ENCODE measurements at regions not wholly inside any gene's neighbourhood (a gene's known extent, or its start where the extent isn't known, plus 50 kb on each side); places are given as distances from the start of the nearest gene placed in this dataset.

- Histone ChIP-seq H3K27ac (ENCODE audit: low read depth, low read length, poor library complexity, severe bottlenecking) (no peak overlapping the region), H3K9ac (ENCODE audit: low read length) (no peak overlapping the region), H3K36me3 (ENCODE audit: insufficient read depth, low read length) (no peaks in the 10 kb centered on the region), H3K9me2 (ENCODE audit: low read depth, low read length) (no peaks in the 10 kb centered on the region), H2AFZ (ENCODE audit: low read length) (no peak overlapping the region), H3K27me3 (ENCODE audit: insufficient read depth, low read length) (no peaks in the 10 kb centered on the region), H3K4me3 (ENCODE audit: low read depth, low read length, poor library complexity, severe bottlenecking) (no peak overlapping the region), H3F3A (ENCODE audit: insufficient read depth, low read length) (no peaks in the 10 kb centered on the region), H3K4me1 (ENCODE audit: insufficient read depth, low read length, severe bottlenecking) (no peaks in the 10 kb centered on the region), H3K79me2 (ENCODE audit: insufficient read depth, low read length) (no peaks in the 10 kb centered on the region), H3K4me2 (ENCODE audit: low read length) (no peak overlapping the region), H3K9me3 (ENCODE audit: low read length) (no peaks in the 10 kb centered on the region), H4K20me1 (ENCODE audit: insufficient read depth, low read length) (no peaks in the 10 kb centered on the region)
- no peak for TF ChIP-seq EZH2 (IDR thresholded peaks at IDR 0.05; ENCODE audit: borderline replicate concordance, low read length)
- TF ChIP-seq CTCF (IDR thresholded peaks at IDR 0.05; ENCODE audit: low read length), result no peak
Measured at GRCh38 chr11:115942011-115942410, 437.8 kb upstream of the CADM1 start.

DNA sequence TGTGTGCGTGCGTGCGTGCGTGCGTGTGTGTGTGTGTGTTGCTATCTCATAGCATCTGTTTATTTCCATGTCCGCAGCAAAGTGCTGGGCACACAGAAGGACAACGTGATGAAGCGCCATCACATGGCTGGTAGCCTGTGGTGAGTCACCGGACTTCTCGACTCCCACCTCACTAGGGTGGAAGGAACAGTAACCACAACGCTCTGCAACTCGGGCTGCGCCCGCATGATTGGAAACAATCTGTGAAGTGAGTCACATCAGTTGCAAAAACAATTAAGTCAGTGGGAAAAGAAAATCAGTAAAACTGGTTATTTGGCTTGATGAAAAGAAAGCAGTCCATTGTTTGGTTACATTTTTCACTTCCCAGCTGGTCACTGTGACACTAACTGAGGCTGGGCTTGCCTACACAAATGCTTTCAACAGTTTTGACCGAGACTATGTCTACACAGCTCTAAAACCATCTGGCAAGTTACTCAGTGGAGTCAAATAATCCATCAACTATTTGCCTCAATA lies 437.3 kb upstream of the CADM1 start:
- Histone ChIP-seq H3K4me2 (ENCODE audit: low read length) (no peak overlapping the region), H4K20me1 (ENCODE audit: insufficient read depth, low read length) (no peaks in the 10 kb centered on the region), H3K36me3 (ENCODE audit: insufficient read depth, low read length) (no peaks in the 10 kb centered on the region), H3K9me3 (ENCODE audit: low read length) (no peaks in the 10 kb centered on the region), H3K27me3 (ENCODE audit: insufficient read depth, low read length) (no peaks in the 10 kb centered on the region), H3K4me3 (ENCODE audit: low read depth, low read length, poor library complexity, severe bottlenecking) (no peak overlapping the region), H3K4me1 (ENCODE audit: insufficient read depth, low read length, severe bottlenecking) (no peaks in the 10 kb centered on the region), H3K27ac (ENCODE audit: low read depth, low read length, poor library complexity, severe bottlenecking) (no peak overlapping the region), H3K9ac (ENCODE audit: low read length) (no peak overlapping the region), H3K79me2 (ENCODE audit: insufficient read depth, low read length) (no peaks in the 10 kb centered on the region), H3F3A (ENCODE audit: insufficient read depth, low read length) (no peaks in the 10 kb centered on the region), H3K9me2 (ENCODE audit: low read depth, low read length) (no peaks in the 10 kb centered on the region), H2AFZ (ENCODE audit: low read length) (no peak overlapping the region)
- TF ChIP-seq CTCF (IDR thresholded peaks at IDR 0.05; ENCODE audit: low read length), result no peak
- no peak for TF ChIP-seq EZH2 (IDR thresholded peaks at IDR 0.05; ENCODE audit: borderline replicate concordance, low read length)

GRCh38 chr11:115941044-115941443 lies 436.8 kb upstream of the CADM1 start:
- H3K4me3 ChIP-seq (ENCODE audit: low read depth, low read length, poor library complexity, severe bottlenecking), result no peak overlapping the region
- H3F3A ChIP-seq (ENCODE audit: insufficient read depth, low read length), result no peaks in the 10 kb centered on the region
- H3K4me2 ChIP-seq (ENCODE audit: low read length), result no peak overlapping the region
- no peaks in the 10 kb centered on the region for H3K9me3 ChIP-seq (ENCODE audit: low read length)
- no peak overlapping the region for H3K9ac ChIP-seq (ENCODE audit: low read length)
- H3K9me2 ChIP-seq (ENCODE audit: low read depth, low read length), result no peaks in the 10 kb centered on the region
- no peaks in the 10 kb centered on the region for H4K20me1 ChIP-seq (ENCODE audit: insufficient read depth, low read length)
- H3K27ac ChIP-seq (ENCODE audit: low read depth, low read length, poor library complexity, severe bottlenecking), result no peak overlapping the region
- no peaks in the 10 kb centered on the region for H3K36me3 ChIP-seq (ENCODE audit: insufficient read depth, low read length)
- H3K27me3 ChIP-seq (ENCODE audit: insufficient read depth, low read length), result no peaks in the 10 kb centered on the region
- H3K79me2 ChIP-seq (ENCODE audit: insufficient read depth, low read length), result no peaks in the 10 kb centered on the region
- H2AFZ ChIP-seq (ENCODE audit: low read length), result no peak overlapping the region
- TF ChIP-seq EZH2 (IDR thresholded peaks at IDR 0.05; ENCODE audit: borderline replicate concordance, low read length), result no peak
- no peak for TF ChIP-seq CTCF (IDR thresholded peaks at IDR 0.05; ENCODE audit: low read length)
- H3K4me1 ChIP-seq (ENCODE audit: insufficient read depth, low read length, severe bottlenecking), result no peaks in the 10 kb centered on the region

Measured in OCI-LY1 (cell line).